SK-N-SH (cell line): ENCODE measurements at regions not wholly inside any gene's neighbourhood (a gene's known extent, or its start where the extent isn't known, plus 50 kb on each side); places are given as distances from the start of the nearest gene placed in this dataset.

Source experiments
- CTCF ChIA-PET: fragments of 300-600, 350-600 bp; formaldehyde crosslinking; extraction: SDS; loops from one replicate; lab custom pipeline; 2021; lab: Yijun Ruan, JAX
- POLR2A ChIA-PET: fragments of 350-600 bp; sonication (Branson Sonifier 250); formaldehyde crosslinking; extraction: SDS; loops from one replicate; lab custom pipeline; 2020; ENCODE audit warnings: antibody characterized with exemption, inconsistent platforms; lab: Yijun Ruan, JAX
- DNase-seq: peaks from one replicate; pipeline ENCODE4 v3.0.0; 2012
- H2AFZ ChIP-seq: fragments of 200-600 bp; sonication (generic); 2 replicates; pipeline ENCODE4 v1.8.1; 2016; ENCODE audit warnings: antibody characterized with exemption, mild to moderate bottlenecking, low read depth
- H3F3A ChIP-seq: fragments of 200-600 bp; sonication (generic); replicated peaks from 2 replicates; pipeline ENCODE3; 2016; ENCODE audit warnings: antibody characterized with exemption, mild to moderate bottlenecking; ENCODE audit not compliant: insufficient read depth
- H3K27ac ChIP-seq, 2 experiments: fragments of 200-500 bp in 1 of 2; fragments of 200-600 bp in 1 of 2; sonication (Bioruptor generic) in 1 of 2; sonication (generic), shearing (Covaris generic) in 1 of 2; 2 replicates each; pipeline versions ENCODE4 v1.5.1 to v1.6.1; 2014 to 2016; ENCODE audit warnings: low read depth in 2 of 2, inconsistent platforms in 1 of 2, low read length in 1 of 2, mild to moderate bottlenecking in 1 of 2, mixed read lengths in 1 of 2
- H3K27me3 ChIP-seq: fragments of 200-600 bp; sonication (generic), shearing (Covaris generic); 2 replicates; pipeline ENCODE4 v1.6.1; 2016; ENCODE audit warnings: mixed run types; ENCODE audit not compliant: insufficient read depth
- H3K36me3 ChIP-seq, 2 experiments: fragments of 200-500 bp in 1 of 2; fragments of 200-600 bp in 1 of 2; sonication (Bioruptor generic) in 1 of 2; sonication (generic) in 1 of 2; replicated peaks in 1 of 2; 2 replicates each; pipeline versions ENCODE3 to v1.5.1; 2014 to 2016; ENCODE audit warnings: low read length in 1 of 2, mild to moderate bottlenecking in 1 of 2; ENCODE audit not compliant: insufficient read depth in 2 of 2, control insufficient read depth in 1 of 2
- H3K4me1 ChIP-seq, 2 experiments: fragments of 200-500 bp in 1 of 2; fragments of 200-600 bp in 1 of 2; sonication (Bioruptor generic) in 1 of 2; sonication (generic), shearing (Covaris generic) in 1 of 2; 2 replicates each; pipeline versions ENCODE4 v1.5.1 to v1.6.1; 2014 to 2016; ENCODE audit warnings: low read depth in 1 of 2, low read length in 1 of 2, mixed run types in 1 of 2; ENCODE audit not compliant: insufficient read depth in 2 of 2, control insufficient read depth in 1 of 2
- H3K4me2 ChIP-seq: fragments of 200-600 bp; sonication (generic), shearing (Covaris generic); 2 replicates; pipeline ENCODE4 v1.6.1; 2017; ENCODE audit warnings: mixed run types
- H3K4me3 ChIP-seq, 2 experiments: fragments of 200-500 bp in 1 of 2; fragments of 200-600 bp in 1 of 2; sonication (Bioruptor generic) in 1 of 2; sonication (generic), shearing (Covaris generic) in 1 of 2; 2 replicates each; pipeline versions ENCODE4 v1.5.1 to v1.8.1; 2014 to 2016; ENCODE audit warnings: low read depth in 2 of 2, inconsistent platforms in 1 of 2, low read length in 1 of 2, mild to moderate bottlenecking in 1 of 2, mixed read lengths in 1 of 2, moderate library complexity in 1 of 2
- H3K79me2 ChIP-seq: fragments of 200-600 bp; sonication (generic); 2 replicates; pipeline ENCODE4 v1.8.1; 2017; ENCODE audit warnings: mild to moderate bottlenecking; ENCODE audit not compliant: insufficient read depth
- H3K9ac ChIP-seq: fragments of 200-600 bp; sonication (generic); 2 replicates; pipeline ENCODE4 v1.6.1; 2017; ENCODE audit warnings: mixed run types
- H3K9me2 ChIP-seq: fragments of 200-600 bp; sonication (generic); 2 replicates; pipeline ENCODE4 v1.6.1; 2017; ENCODE audit warnings: mixed run types
- H3K9me3 ChIP-seq: fragments of 200-600 bp; sonication (generic); 2 replicates; pipeline ENCODE4 v1.6.1; 2017; ENCODE audit warnings: mixed run types, mild to moderate bottlenecking, moderate library complexity
- H4K20me1 ChIP-seq: fragments of 200-600 bp; sonication (generic); 2 replicates; pipeline ENCODE4 v1.6.1; 2017; ENCODE audit warnings: mild to moderate bottlenecking, mixed run types; ENCODE audit not compliant: insufficient read depth
- CTCF ChIP-seq: fragments of 200-600 bp; sonication (generic); IDR thresholded peaks from 2 replicates; pipeline ENCODE4 v1.6.1; 2017; ENCODE audit warnings: antibody characterized with exemption, mild to moderate bottlenecking, moderate library complexity
- ELF1 ChIP-seq: IDR thresholded peaks from 2 replicates; pipeline ENCODE4 v1.4.0; 2012
- FOSL2 ChIP-seq: IDR thresholded peaks from 2 replicates; pipeline ENCODE4 v1.4.0; 2012; ENCODE audit warnings: low read depth, mild to moderate bottlenecking, moderate library complexity, borderline replicate concordance
- GABPA ChIP-seq: IDR thresholded peaks from 2 replicates; pipeline ENCODE4 v1.4.0; 2012; ENCODE audit warnings: low read depth, mild to moderate bottlenecking
- IRF3 ChIP-seq: fragments of 150-350 bp; IDR thresholded peaks from 2 replicates; pipeline ENCODE4 v1.6.1; 2016; ENCODE audit warnings: mild to moderate bottlenecking, low read depth, low read length
- JUND ChIP-seq: IDR thresholded peaks from 2 replicates; pipeline ENCODE4 v1.4.0; 2012
- MAX ChIP-seq: IDR thresholded peaks from 2 replicates; pipeline ENCODE4 v1.4.0; 2012; ENCODE audit warnings: low read depth
- MXI1 ChIP-seq: IDR thresholded peaks from 2 replicates; pipeline ENCODE4 v1.6.1; 2012; ENCODE audit warnings: mild to moderate bottlenecking, low read depth, low read length, improper control_type of control experiment
- PBX3 ChIP-seq: IDR thresholded peaks from 2 replicates; pipeline ENCODE4; 2012
- POLR2AphosphoS5 ChIP-seq: IDR thresholded peaks from 2 replicates; pipeline ENCODE4 v1.6.1; 2012; ENCODE audit warnings: low read depth, low read length
- RCOR1 ChIP-seq: fragments of 150-350 bp; IDR thresholded peaks from 2 replicates; pipeline ENCODE4 v1.6.1; 2017; ENCODE audit warnings: antibody characterized with exemption, low read length
- REST ChIP-seq: IDR thresholded peaks from 2 replicates; pipeline ENCODE4 v1.6.1; 2012; ENCODE audit warnings: mild to moderate bottlenecking, low read depth, low read length, moderate library complexity
- RFX5 ChIP-seq: IDR thresholded peaks from 2 replicates; pipeline ENCODE4 v1.6.1; 2012; ENCODE audit warnings: mild to moderate bottlenecking, improper control_type of control experiment, low read length
- WGBS: methylation state at CpG from one replicate; pipeline ENCODE4 v1.1.6; 2017; ENCODE audit warnings: low lambda C conversion rate; 5-methylcytosine and 5-hydroxymethylcytosine counted together

- TF ChIP-seq GABPA (no peak), CTCF (no peak), MXI1 (no peak), RCOR1 (no peak), ELF1 (no peak)
Measured at GRCh38 chr11:93268287-93269040, 62.1 kb upstream of the DEUP1 start (continued).

- Histone ChIP-seq H3K9ac (no peak overlapping the region), H3K9me2 (no peaks in the 10 kb centered on the region), H3K4me2 (no peak overlapping the region), H3F3A (no peaks in the 10 kb centered on the region), H3K27ac (no peak overlapping the region), H3K4me3 (no peak overlapping the region), H3K9me3 (no peaks in the 10 kb centered on the region), H3K36me3 (no peaks in the 10 kb centered on the region), H2AFZ (no peak overlapping the region), H3K27me3 (no peaks in the 10 kb centered on the region), H4K20me1 (no peaks in the 10 kb centered on the region), H3K4me1 (no peaks in the 10 kb centered on the region), H3K79me2 (no peaks in the 10 kb centered on the region)
- DNase-seq: no peak
- CTCF ChIA-PET: no interaction called here
- WGBS: 22% methylated on average over 5 of the region's 5 CpGs
- TF ChIP-seq RFX5 (no peak), PBX3 (no peak), IRF3 (no peak), JUND (no peak), POLR2AphosphoS5 (no peak), FOSL2 (no peak), REST (no peak), MAX (no peak), RCOR1 (no peak)
- POLR2A ChIA-PET: no interaction called here
Measured at GRCh38 chr11:93271596-93271995, 58.9 kb upstream of the DEUP1 start.
